Hepatocyte (in vitro differentiated cells): ENCODE measurements at regions not wholly inside any gene's neighbourhood (a gene's known extent, or its start where the extent isn't known, plus 50 kb on each side); places are given as distances from the start of the nearest gene placed in this dataset.

Experiments
- DNase-seq: peaks from one replicate; pipeline ENCODE4 v3.0.0-alpha.2; 2016; ENCODE audit warnings: low spot score
- H2AFZ ChIP-seq: fragments of 200-600 bp; sonication (generic); 2 replicates; pipeline ENCODE4 v1.6.0; 2016; ENCODE audit warnings: antibody characterized with exemption, mild to moderate bottlenecking
- H3K27ac ChIP-seq: fragments of 200-600 bp; sonication (generic); 2 replicates; pipeline ENCODE4 v1.5.1; 2016; ENCODE audit warnings: mild to moderate bottlenecking
- H3K27me3 ChIP-seq: fragments of 200-600 bp; sonication (generic); 2 replicates; pipeline ENCODE4 v1.6.1; 2016
- H3K36me3 ChIP-seq: fragments of 200-600 bp; sonication (generic); replicated peaks from 2 replicates; pipeline ENCODE4 v1.5.1; 2016; ENCODE audit warnings: low read depth; ENCODE audit not compliant: insufficient read depth
- H3K4me1 ChIP-seq: fragments of 200-600 bp; sonication (generic); 2 replicates; pipeline ENCODE4 v1.5.1; 2016; ENCODE audit warnings: mild to moderate bottlenecking, moderate library complexity; ENCODE audit not compliant: insufficient read depth
- H3K4me2 ChIP-seq: fragments of 200-600 bp; sonication (generic); 2 replicates; pipeline ENCODE4 v1.6.0; 2016
- H3K4me3 ChIP-seq: fragments of 200-600 bp; sonication (generic); 2 replicates; pipeline ENCODE4 v1.5.1; 2016; ENCODE audit warnings: mild to moderate bottlenecking
- H3K79me2 ChIP-seq: fragments of 200-600 bp; sonication (generic); 2 replicates; pipeline ENCODE4 v1.6.0; 2017; ENCODE audit warnings: mild to moderate bottlenecking
- H3K9me2 ChIP-seq: fragments of 200-600 bp; sonication (generic); replicated peaks from 2 replicates; pipeline ENCODE4 v1.6.0; 2017; ENCODE audit warnings: mild to moderate bottlenecking; ENCODE audit not compliant: insufficient read depth
- H3K9me3 ChIP-seq: fragments of 200-600 bp; sonication (generic); 2 replicates; pipeline ENCODE4 v1.5.1; 2016; ENCODE audit warnings: low read depth, mild to moderate bottlenecking
- H4K20me1 ChIP-seq: fragments of 200-600 bp; sonication (generic); 2 replicates; pipeline ENCODE4 v1.6.0; 2016; ENCODE audit warnings: mild to moderate bottlenecking; ENCODE audit not compliant: insufficient read depth, poor library complexity, severe bottlenecking
- EZH2 ChIP-seq: fragments of 200-600 bp; sonication (generic); IDR thresholded peaks from 2 replicates; pipeline ENCODE4 v1.6.1; 2016; ENCODE audit warnings: antibody characterized with exemption, mild to moderate bottlenecking, borderline replicate concordance
- EZH2phosphoT487 ChIP-seq: fragments of 200-600 bp; sonication (generic); IDR thresholded peaks from one replicate; pipeline ENCODE4 v1.6.1; 2018; ENCODE audit warnings: antibody characterized with exemption, mild to moderate bottlenecking, low read depth, moderate library complexity; ENCODE audit not compliant: unreplicated experiment, severe bottlenecking
- WGBS: methylation state at CpG from one replicate; pipeline ENCODE4 v1.1.6; 2016; ENCODE audit warnings: low lambda C conversion rate; ENCODE audit errors: missing lambda C conversion rate; 5-methylcytosine and 5-hydroxymethylcytosine counted together
- TF ChIP-seq, protein P1 (sequence below): fragments of 200-600 bp; sonication (generic); IDR thresholded peaks from 2 replicates; pipeline ENCODE4 v1.5.1; 2016; ENCODE audit warnings: antibody characterized with exemption, mild to moderate bottlenecking; ENCODE audit not compliant: poor library complexity

GRCh38 chr15:94555841-94556519 is 324.6 kb downstream of the MCTP2 start:
- H3K9me3 ChIP-seq: no peaks in the 10 kb centered on the region
- no peak overlapping the region for H3K27ac ChIP-seq
- H3K27me3 ChIP-seq: no peaks in the 10 kb centered on the region
- no peak for DNase-seq
- H3K36me3 ChIP-seq: no peaks in the 10 kb centered on the region
- no peaks in the 10 kb centered on the region for H4K20me1 ChIP-seq
- H3K4me2 ChIP-seq: no peak overlapping the region
- H3K79me2 ChIP-seq: no peaks in the 10 kb centered on the region
- no peak overlapping the region for H3K4me3 ChIP-seq
- 87% methylated on average over 2 of the region's 2 CpGs for WGBS
- H3K4me1 ChIP-seq: no peaks in the 10 kb centered on the region
- no peaks in the 10 kb centered on the region for H3K9me2 ChIP-seq
- TF ChIP-seq EZH2: no peak
- TF ChIP-seq EZH2phosphoT487: no peak
- no peak overlapping the region for H2AFZ ChIP-seq

DNA sequence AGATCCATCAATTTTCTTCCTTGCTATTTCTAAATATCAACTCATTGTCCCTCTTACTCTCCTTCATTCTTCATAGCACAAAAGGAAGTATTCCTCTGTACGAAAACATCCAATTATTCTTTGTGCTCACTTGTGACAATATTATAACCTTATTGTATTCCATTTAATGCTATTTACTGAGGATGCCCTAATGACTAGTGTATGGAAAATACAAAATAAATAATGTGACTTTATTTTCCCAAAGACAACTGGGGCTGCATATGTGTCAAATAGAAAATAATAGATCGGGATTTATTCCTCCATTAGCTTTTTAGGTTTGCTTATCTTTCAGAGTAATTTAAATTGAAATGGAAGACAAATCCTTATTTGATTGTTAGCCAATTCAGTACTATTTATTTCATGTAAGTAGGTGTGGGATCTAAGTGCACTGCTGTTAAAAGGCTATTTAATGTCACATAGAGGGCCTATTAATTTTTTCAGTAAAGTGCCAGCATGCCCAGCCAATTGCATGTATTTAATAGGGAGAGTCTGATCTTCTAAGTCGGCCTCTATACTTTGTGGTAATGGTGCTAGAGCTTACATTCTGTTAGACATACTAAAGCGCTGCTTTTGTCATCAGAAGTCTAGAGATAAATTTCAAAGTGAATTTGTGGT is 329.8 kb downstream of the MCTP2 start:
- Histone ChIP-seq H3K4me2 (no peak overlapping the region), H3K27me3 (no peaks in the 10 kb centered on the region), H3K4me3 (no peak overlapping the region), H2AFZ (no peak overlapping the region), H3K27ac (no peak overlapping the region), H3K36me3 (no peaks in the 10 kb centered on the region), H3K9me2 (no peaks in the 10 kb centered on the region), H3K9me3 (no peaks in the 10 kb centered on the region), H4K20me1 (no peaks in the 10 kb centered on the region), H3K4me1 (no peaks in the 10 kb centered on the region), H3K79me2 (no peaks in the 10 kb centered on the region)
- DNase-seq: no peak
- TF ChIP-seq, protein P1, sequence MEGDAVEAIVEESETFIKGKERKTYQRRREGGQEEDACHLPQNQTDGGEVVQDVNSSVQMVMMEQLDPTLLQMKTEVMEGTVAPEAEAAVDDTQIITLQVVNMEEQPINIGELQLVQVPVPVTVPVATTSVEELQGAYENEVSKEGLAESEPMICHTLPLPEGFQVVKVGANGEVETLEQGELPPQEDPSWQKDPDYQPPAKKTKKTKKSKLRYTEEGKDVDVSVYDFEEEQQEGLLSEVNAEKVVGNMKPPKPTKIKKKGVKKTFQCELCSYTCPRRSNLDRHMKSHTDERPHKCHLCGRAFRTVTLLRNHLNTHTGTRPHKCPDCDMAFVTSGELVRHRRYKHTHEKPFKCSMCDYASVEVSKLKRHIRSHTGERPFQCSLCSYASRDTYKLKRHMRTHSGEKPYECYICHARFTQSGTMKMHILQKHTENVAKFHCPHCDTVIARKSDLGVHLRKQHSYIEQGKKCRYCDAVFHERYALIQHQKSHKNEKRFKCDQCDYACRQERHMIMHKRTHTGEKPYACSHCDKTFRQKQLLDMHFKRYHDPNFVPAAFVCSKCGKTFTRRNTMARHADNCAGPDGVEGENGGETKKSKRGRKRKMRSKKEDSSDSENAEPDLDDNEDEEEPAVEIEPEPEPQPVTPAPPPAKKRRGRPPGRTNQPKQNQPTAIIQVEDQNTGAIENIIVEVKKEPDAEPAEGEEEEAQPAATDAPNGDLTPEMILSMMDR: no peak
- no peak for TF ChIP-seq EZH2
- TF ChIP-seq EZH2phosphoT487: no peak
- WGBS: 92% methylated on average over 4 of the region's 4 CpGs

DNA sequence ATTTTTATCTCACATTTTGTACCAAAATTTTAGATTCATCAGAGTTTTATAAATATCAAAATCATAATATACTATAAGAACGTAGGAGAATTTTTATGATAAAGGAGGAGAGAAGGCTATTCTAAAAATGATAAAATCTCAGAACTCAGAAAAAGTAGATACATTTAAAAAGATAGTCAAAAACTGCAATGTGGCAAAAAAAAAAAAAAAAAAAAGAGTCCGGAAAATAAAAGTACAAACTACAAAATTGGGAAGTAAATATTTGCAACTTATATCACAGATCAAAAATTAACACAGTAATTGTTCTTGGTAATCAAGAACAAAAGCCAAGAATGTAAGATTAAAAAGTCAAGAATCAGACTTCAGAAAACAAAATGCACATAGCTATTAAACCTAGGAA is 332.1 kb downstream of the MCTP2 start:
- no peaks in the 10 kb centered on the region for H3K9me3 ChIP-seq
- TF ChIP-seq, protein P1: no peak
- TF ChIP-seq EZH2phosphoT487 (no peak), EZH2 (no peak)
- 74% methylated on average over 2 of the region's 2 CpGs for WGBS

DNA sequence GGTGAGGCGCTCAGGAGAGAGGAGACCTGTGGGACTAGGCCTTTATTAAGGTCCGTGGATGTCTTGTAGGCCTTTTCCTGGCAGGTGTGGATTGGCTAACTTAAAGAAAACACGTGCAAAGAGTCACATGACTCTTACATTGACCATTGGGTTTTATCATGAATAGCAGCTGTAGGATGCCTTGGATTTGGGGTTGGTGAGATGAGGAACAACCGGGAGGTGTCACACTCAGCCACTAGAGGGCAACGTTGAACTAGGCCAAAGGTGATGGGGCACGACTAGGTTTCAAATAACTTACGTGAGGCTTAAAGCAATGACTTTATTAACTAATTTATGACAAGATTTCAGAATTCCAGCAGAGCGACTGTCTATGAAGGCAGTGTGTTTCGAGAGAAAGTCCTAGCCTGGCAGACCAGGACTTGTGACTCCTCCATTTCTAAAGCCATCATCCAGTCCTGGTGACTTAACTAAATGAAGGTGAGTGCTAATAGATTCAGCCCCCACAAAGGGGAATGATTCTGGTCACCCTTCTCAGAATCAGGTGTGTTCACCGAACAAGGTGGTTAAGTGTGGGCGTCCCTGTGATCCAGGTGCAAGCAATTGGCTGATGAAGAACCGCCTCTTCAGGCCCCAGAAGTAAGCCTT is 345.6 kb downstream of the MCTP2 start:
- H3K9me2 ChIP-seq: no peaks in the 10 kb centered on the region
- no peak overlapping the region for H2AFZ ChIP-seq
- no peaks in the 10 kb centered on the region for H3K36me3 ChIP-seq
- TF ChIP-seq, protein P1: peak; percentile 41
- TF ChIP-seq EZH2phosphoT487: no peak
- peak; percentile 29 for DNase-seq
- H3K9me3 ChIP-seq: no peaks in the 10 kb centered on the region
- H3K79me2 ChIP-seq: no peaks in the 10 kb centered on the region
- no peaks in the 10 kb centered on the region for H3K27me3 ChIP-seq
- H3K4me1 ChIP-seq: no peaks in the 10 kb centered on the region
- H3K4me3 ChIP-seq: no peak overlapping the region
- H4K20me1 ChIP-seq: no peaks in the 10 kb centered on the region
- H3K4me2 ChIP-seq: no peak overlapping the region
- 64% methylated on average over 12 of the region's 12 CpGs for WGBS
- no peak overlapping the region for H3K27ac ChIP-seq

More for the DNA sequence above, 332.1 kb downstream of the MCTP2 start:
- no peak overlapping the region for H3K27ac ChIP-seq
- H4K20me1 ChIP-seq: no peaks in the 10 kb centered on the region
- no peaks in the 10 kb centered on the region for H3K9me2 ChIP-seq
- no peaks in the 10 kb centered on the region for H3K4me1 ChIP-seq
- no peaks in the 10 kb centered on the region for H3K36me3 ChIP-seq
- H3K4me2 ChIP-seq: no peak overlapping the region
- H3K4me3 ChIP-seq: no peak overlapping the region
- H3K79me2 ChIP-seq: no peaks in the 10 kb centered on the region
- no peak for DNase-seq
- H2AFZ ChIP-seq: no peak overlapping the region
- no peaks in the 10 kb centered on the region for H3K27me3 ChIP-seq
